ENCODE measurements at regions not wholly inside any gene's neighbourhood (a gene's known extent, or its start where the extent isn't known, plus 50 kb on each side); places are given as distances from the start of the nearest gene placed in this dataset.
A peak's percentile ranks its signal among the peaks of the same experiment; 100 is the strongest.

DNA sequence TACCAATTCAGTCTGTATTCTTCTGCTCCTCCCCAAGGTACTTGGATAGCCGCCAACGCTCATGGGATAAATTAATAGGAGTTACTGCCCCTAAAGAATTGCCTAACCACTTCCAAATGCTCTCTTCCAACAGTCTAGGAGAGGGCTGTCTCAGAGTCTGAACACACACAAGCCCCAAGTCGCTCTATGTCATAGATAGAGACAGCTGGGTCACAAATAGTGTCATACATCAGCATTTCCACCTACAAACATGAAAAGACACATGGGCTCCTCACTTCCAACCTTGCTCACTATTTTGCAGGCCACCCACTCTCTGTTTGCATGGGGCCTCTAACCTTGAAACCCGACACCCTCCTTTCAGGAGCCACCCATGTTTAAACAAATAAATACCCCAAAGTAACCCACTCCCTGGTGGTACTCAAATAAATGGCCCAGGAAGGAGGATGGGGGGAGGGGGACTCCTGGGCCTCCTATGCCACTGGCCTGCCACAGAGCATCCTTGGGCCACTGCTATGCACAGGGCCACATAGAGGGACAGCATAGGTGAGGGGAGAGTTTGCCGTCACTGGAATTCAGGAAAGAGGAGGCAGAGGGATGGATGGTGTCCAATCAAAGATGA lies 265.9 kb downstream of the SOX9 start:
- TF ChIP-seq, protein P1, sequence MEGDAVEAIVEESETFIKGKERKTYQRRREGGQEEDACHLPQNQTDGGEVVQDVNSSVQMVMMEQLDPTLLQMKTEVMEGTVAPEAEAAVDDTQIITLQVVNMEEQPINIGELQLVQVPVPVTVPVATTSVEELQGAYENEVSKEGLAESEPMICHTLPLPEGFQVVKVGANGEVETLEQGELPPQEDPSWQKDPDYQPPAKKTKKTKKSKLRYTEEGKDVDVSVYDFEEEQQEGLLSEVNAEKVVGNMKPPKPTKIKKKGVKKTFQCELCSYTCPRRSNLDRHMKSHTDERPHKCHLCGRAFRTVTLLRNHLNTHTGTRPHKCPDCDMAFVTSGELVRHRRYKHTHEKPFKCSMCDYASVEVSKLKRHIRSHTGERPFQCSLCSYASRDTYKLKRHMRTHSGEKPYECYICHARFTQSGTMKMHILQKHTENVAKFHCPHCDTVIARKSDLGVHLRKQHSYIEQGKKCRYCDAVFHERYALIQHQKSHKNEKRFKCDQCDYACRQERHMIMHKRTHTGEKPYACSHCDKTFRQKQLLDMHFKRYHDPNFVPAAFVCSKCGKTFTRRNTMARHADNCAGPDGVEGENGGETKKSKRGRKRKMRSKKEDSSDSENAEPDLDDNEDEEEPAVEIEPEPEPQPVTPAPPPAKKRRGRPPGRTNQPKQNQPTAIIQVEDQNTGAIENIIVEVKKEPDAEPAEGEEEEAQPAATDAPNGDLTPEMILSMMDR (IDR thresholded peaks at IDR 0.05; ENCODE audit: control extremely low read depth, extremely low read depth) = no peak
- Histone ChIP-seq H3K9me3 (ENCODE audit: control insufficient read depth in 4 of 4, insufficient read depth in 3 of 4, low read length in 3 of 4) (peaks cover 0 to 2% (median 0%) of the 10 kb centered on the region in 4 donors), H3K36me3 (ENCODE audit: control insufficient read depth in 4 of 4, insufficient read depth in 4 of 4, low read length in 4 of 4) (no peaks in the 10 kb centered on the region), H3K9ac (ENCODE audit: insufficient read depth in 1 of 2, low read length in 2 of 2) (no peak overlapping the region), H3K27me3 (ENCODE audit: control insufficient read depth in 3 of 3, insufficient read depth in 3 of 3, low read length in 2 of 3) (no peaks in the 10 kb centered on the region), H3K4me3 (no peak overlapping the region), H3K4me1 (ENCODE audit: control insufficient read depth in 5 of 5, insufficient read depth in 5 of 5, low read length in 5 of 5) (peaks cover 0 to 26% (median 2%) of the 10 kb centered on the region in 5 donors), H3K27ac (ENCODE audit: low read depth in 1 of 2, low read length in 1 of 2) (no peak overlapping the region)
- DNase-seq = no peak
- ATAC-seq (ENCODE audit: insufficient read depth, low FRiP score) = no peak
- 72% methylated on average over 5 of the region's 5 CpGs for WGBS, 2 donors

DNA sequence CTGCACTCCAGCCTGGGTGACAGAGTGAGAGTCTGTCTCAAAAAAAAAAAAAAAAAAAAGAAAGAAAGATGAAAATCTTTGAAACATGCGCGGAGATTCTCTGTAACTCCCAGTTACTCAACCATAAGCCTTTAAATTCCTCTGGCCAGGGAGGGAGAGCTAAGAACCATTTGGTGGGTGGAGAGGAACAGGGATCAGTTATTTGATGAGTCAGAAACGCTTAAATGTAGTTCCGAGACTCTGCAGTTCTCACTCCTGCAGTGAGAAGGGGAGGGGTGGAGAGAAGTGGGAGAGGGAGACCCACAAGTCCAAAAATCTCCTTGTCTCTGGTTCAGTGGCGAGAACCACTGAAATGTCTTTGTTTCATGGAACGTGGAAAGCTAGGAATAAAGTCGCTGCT lies 266.7 kb downstream of the SOX9 start:
- peak in 1 of 3 donors; percentile 24 for DNase-seq
- peaks cover 0 to 2% (median 0%) of the 10 kb centered on the region in 4 donors for H3K9me3 ChIP-seq (ENCODE audit: control insufficient read depth in 4 of 4, insufficient read depth in 3 of 4, low read length in 3 of 4)
- H3K27me3 ChIP-seq (ENCODE audit: control insufficient read depth in 3 of 3, insufficient read depth in 3 of 3, low read length in 2 of 3) = no peaks in the 10 kb centered on the region
- TF ChIP-seq, protein P1 (IDR thresholded peaks at IDR 0.05; ENCODE audit: control extremely low read depth, extremely low read depth) = no peak
- H3K27ac ChIP-seq (ENCODE audit: low read depth in 1 of 2, low read length in 1 of 2) = no peak overlapping the region
- 72 to 78% methylated on average over 7 of the region's 7 CpGs for WGBS, 2 donors
- H3K36me3 ChIP-seq (ENCODE audit: control insufficient read depth in 4 of 4, insufficient read depth in 4 of 4, low read length in 4 of 4) = no peaks in the 10 kb centered on the region
- ATAC-seq (ENCODE audit: insufficient read depth, low FRiP score) = no peak
- no peak overlapping the region for H3K9ac ChIP-seq (ENCODE audit: insufficient read depth in 1 of 2, low read length in 2 of 2)
- no peak overlapping the region for H3K4me3 ChIP-seq
- peaks cover 0 to 20% (median 3%) of the 10 kb centered on the region in 5 donors for H3K4me1 ChIP-seq (ENCODE audit: control insufficient read depth in 5 of 5, insufficient read depth in 5 of 5, low read length in 5 of 5)

DNA sequence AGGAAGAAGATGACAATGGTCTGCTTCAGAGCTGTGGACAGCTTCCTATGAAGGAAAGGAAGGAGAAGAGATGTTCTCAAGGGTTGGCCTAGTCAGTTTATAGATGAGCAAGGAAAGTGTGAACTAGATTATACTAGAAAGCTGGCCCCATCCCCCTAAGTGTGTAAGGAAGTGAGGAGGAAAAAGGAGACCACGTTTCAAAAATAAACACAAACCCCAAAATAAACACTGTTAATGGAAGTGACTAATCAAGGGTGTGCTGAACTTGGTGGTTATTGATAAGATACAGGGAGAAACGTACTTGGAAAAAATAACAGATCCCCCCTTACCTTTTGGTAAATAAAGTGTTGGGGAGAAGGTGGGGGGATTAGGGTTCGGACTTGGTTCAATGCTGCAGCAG lies 267.1 kb downstream of the SOX9 start:
- ATAC-seq (ENCODE audit: insufficient read depth, low FRiP score) (no peak), DNase-seq (no peak)
- peaks cover 0 to 15% (median 3%) of the 10 kb centered on the region in 5 donors for H3K4me1 ChIP-seq (ENCODE audit: control insufficient read depth in 5 of 5, insufficient read depth in 5 of 5, low read length in 5 of 5)
- no peaks in the 10 kb centered on the region for H3K36me3 ChIP-seq (ENCODE audit: control insufficient read depth in 4 of 4, insufficient read depth in 4 of 4, low read length in 4 of 4)
- peaks cover 0 to 2% (median 0%) of the 10 kb centered on the region in 4 donors for H3K9me3 ChIP-seq (ENCODE audit: control insufficient read depth in 4 of 4, insufficient read depth in 3 of 4, low read length in 3 of 4)
- no peaks in the 10 kb centered on the region for H3K27me3 ChIP-seq (ENCODE audit: control insufficient read depth in 3 of 3, insufficient read depth in 3 of 3, low read length in 2 of 3)
- TF ChIP-seq, protein P1 (IDR thresholded peaks at IDR 0.05; ENCODE audit: control extremely low read depth, extremely low read depth) = no peak
- 45 to 46% methylated on average over 3 of the region's 3 CpGs for WGBS, 2 donors
- H3K4me3 ChIP-seq = no peak overlapping the region
- no peak overlapping the region for H3K9ac ChIP-seq (ENCODE audit: insufficient read depth in 1 of 2, low read length in 2 of 2)
- H3K27ac ChIP-seq (ENCODE audit: low read depth in 1 of 2, low read length in 1 of 2) = no peak overlapping the region
